Erythroblast (primary cell): ENCODE measurements at regions not wholly inside any gene's neighbourhood (a gene's known extent, or its start where the extent isn't known, plus 50 kb on each side); places are given as distances from the start of the nearest gene placed in this dataset.

ENCODE experiments used
- GATA1 ChIP-seq: IDR thresholded peaks from 2 replicates; pipeline ENCODE4 v1.6.1; 2011; ENCODE audit warnings: low read depth, mild to moderate bottlenecking, control low read depth, low read length, moderate library complexity
- POLR2A ChIP-seq: IDR thresholded peaks from 2 replicates; pipeline ENCODE4 v1.6.1; 2011; ENCODE audit warnings: mild to moderate bottlenecking, low read length

DNA sequence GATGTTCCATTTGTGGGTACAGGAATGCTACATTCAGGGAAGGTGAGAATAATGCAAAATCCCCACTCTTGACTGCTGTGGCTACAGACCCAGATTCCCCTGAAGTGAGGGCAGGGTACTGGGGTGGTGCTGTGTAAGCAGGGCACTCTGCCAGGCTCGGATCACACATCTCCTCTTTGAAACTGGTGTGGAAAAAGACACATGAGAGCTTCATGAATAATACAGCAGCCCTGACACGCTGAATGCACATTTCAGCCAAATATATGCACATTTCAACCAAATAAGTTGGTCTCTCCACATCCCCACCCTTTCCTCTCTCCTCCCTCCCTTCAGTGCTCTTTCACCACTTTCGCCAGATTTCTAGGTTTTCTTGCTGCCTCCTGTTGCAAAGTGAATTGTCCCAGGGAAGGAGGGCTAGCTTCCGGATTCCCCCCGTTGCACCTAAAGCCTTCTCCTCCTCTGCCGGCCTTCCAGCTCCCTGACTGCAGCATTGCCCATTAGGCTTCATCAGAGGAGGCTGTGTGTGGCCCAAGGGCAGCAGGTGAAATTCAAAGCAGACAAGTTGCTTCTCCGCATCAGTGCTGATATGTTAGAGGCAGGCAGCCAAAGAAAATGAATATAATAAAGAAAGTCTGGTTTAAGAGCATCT is 118.2 kb upstream of the TMCC3 start:
- no peak for TF ChIP-seq POLR2A
- no peak for TF ChIP-seq GATA1
